HEK293 (cell line): ENCODE measurements at regions not wholly inside any gene's neighbourhood (a gene's known extent, or its start where the extent isn't known, plus 50 kb on each side); places are given as distances from the start of the nearest gene placed in this dataset.

Experiments used
- CTCF ChIA-PET: fragments of 350-600 bp; formaldehyde crosslinking; extraction: SDS; loops from one replicate; lab custom pipeline; 2021; ENCODE audit warnings: antibody characterized with exemption; lab: Yijun Ruan, JAX
- POLR2A ChIA-PET: fragments of 300-600 bp; formaldehyde crosslinking; extraction: SDS; loops from one replicate; lab custom pipeline; 2020; ENCODE audit warnings: antibody characterized with exemption, inconsistent platforms; lab: Yijun Ruan, JAX
- H3K27ac ChIP-seq: fragments of 200-500 bp; sonication (Bioruptor generic); 2 replicates; pipeline ENCODE4 v1.5.1; 2014; ENCODE audit warnings: low read depth, low read length, control low read depth, inconsistent platforms; ENCODE audit errors: extremely low read depth
- H3K36me3 ChIP-seq, 2 experiments: fragments of 200-500 bp in 1 of 2; sonication (Bioruptor generic) in 1 of 2; 1 replicate in 1 of 2; 2 replicates in 1 of 2; pipeline ENCODE4 v1.5.1; 2014 to 2017; ENCODE audit warnings: inconsistent platforms in 2 of 2, low read length in 2 of 2; ENCODE audit not compliant: control insufficient read depth in 2 of 2, insufficient read depth in 1 of 2
- H3K4me1 ChIP-seq: fragments of 200-500 bp; sonication (Bioruptor generic); 2 replicates; pipeline ENCODE4 v1.5.1; 2014; ENCODE audit warnings: mild to moderate bottlenecking, low read length, inconsistent platforms; ENCODE audit not compliant: control insufficient read depth, insufficient read depth
- H3K4me3 ChIP-seq: 2 replicates; pipeline ENCODE4 v1.5.1; 2011; ENCODE audit warnings: low read depth, mild to moderate bottlenecking, control low read depth, low read length, moderate library complexity
- H3K9me3 ChIP-seq: fragments of 200-500 bp; sonication (Bioruptor generic); 2 replicates; pipeline ENCODE4 v1.5.1; 2014; ENCODE audit warnings: low read depth, low read length, inconsistent platforms; ENCODE audit not compliant: control insufficient read depth, insufficient read depth
- KLF1 ChIP-seq: fragments of 450-650 bp; formaldehyde crosslinking; IDR thresholded peaks from 2 replicates; pipeline ENCODE4 v1.5.1; 2016; ENCODE audit warnings: missing biosample characterization, missing genetic modification characterization
- OVOL3 ChIP-seq: fragments of 450-650 bp; formaldehyde crosslinking; IDR thresholded peaks from 2 replicates; pipeline ENCODE4 v1.5.1; 2016; ENCODE audit warnings: missing biosample characterization, missing genetic modification characterization
- PRDM2 ChIP-seq: fragments of 450-650 bp; formaldehyde crosslinking; IDR thresholded peaks from 2 replicates; pipeline ENCODE4 v1.5.1; 2016; ENCODE audit warnings: missing biosample characterization, missing genetic modification characterization, borderline replicate concordance
- PRDM6 ChIP-seq: fragments of 450-650 bp; formaldehyde crosslinking; IDR thresholded peaks from 2 replicates; pipeline ENCODE4 v1.5.1; 2017; ENCODE audit warnings: missing biosample characterization, missing genetic modification characterization
- SP7 ChIP-seq: fragments of 450-650 bp; formaldehyde crosslinking; IDR thresholded peaks from 2 replicates; pipeline ENCODE4 v1.5.1; 2016; ENCODE audit warnings: missing biosample characterization, missing genetic modification characterization
- TRIM28 ChIP-seq: IDR thresholded peaks from 2 replicates; pipeline ENCODE4 v1.6.1; 2011; ENCODE audit warnings: low read length, control low read depth, borderline replicate concordance
- ZBTB26 ChIP-seq: fragments of 450-650 bp; formaldehyde crosslinking; optimal IDR thresholded peaks from 2 replicates; pipeline ENCODE3; 2016; ENCODE audit warnings: missing biosample characterization, mild to moderate bottlenecking, missing genetic modification characterization
- ZBTB8A ChIP-seq: fragments of 450-650 bp; formaldehyde crosslinking; IDR thresholded peaks from 2 replicates; pipeline ENCODE4 v1.5.1; 2016; ENCODE audit warnings: missing biosample characterization, missing genetic modification characterization
- ZIC2 ChIP-seq: fragments of 450-650 bp; formaldehyde crosslinking; IDR thresholded peaks from 2 replicates; pipeline ENCODE4 v1.5.1; 2016; ENCODE audit warnings: missing biosample characterization, missing genetic modification characterization
- ZNF138 ChIP-seq: fragments of 450-650 bp; formaldehyde crosslinking; IDR thresholded peaks from 2 replicates; pipeline ENCODE4 v1.5.1; 2016; ENCODE audit warnings: missing biosample characterization, missing genetic modification characterization, borderline replicate concordance
- ZNF175 ChIP-seq: fragments of 450-650 bp; formaldehyde crosslinking; IDR thresholded peaks from 2 replicates; pipeline ENCODE4 v1.5.1; 2016; ENCODE audit warnings: missing biosample characterization, missing genetic modification characterization
- ZNF18 ChIP-seq: fragments of 450-650 bp; formaldehyde crosslinking; IDR thresholded peaks from 2 replicates; pipeline ENCODE4 v1.5.1; 2016; ENCODE audit warnings: missing biosample characterization, missing genetic modification characterization
- ZNF292 ChIP-seq: fragments of 450-650 bp; formaldehyde crosslinking; IDR thresholded peaks from 2 replicates; pipeline ENCODE4 v1.5.1; 2016; ENCODE audit warnings: low read depth, missing biosample characterization, missing genetic modification characterization, borderline replicate concordance
- ZNF501 ChIP-seq: fragments of 450-650 bp; formaldehyde crosslinking; IDR thresholded peaks from 2 replicates; pipeline ENCODE4 v1.5.1; 2016; ENCODE audit warnings: missing biosample characterization, missing genetic modification characterization
- ZNF529 ChIP-seq: fragments of 450-650 bp; formaldehyde crosslinking; IDR thresholded peaks from 2 replicates; pipeline ENCODE4 v1.5.1; 2017; ENCODE audit warnings: missing genetic modification characterization, missing biosample characterization; ENCODE audit not compliant: insufficient replicate concordance
- ZNF544 ChIP-seq: fragments of 450-650 bp; formaldehyde crosslinking; IDR thresholded peaks from 2 replicates; pipeline ENCODE4 v1.5.0; 2017; ENCODE audit warnings: missing biosample characterization, missing genetic modification characterization
- ZNF623 ChIP-seq: fragments of 450-650 bp; formaldehyde crosslinking; IDR thresholded peaks from 2 replicates; pipeline ENCODE4 v1.5.1; 2016; ENCODE audit warnings: missing biosample characterization, missing genetic modification characterization
- ZNF776 ChIP-seq: fragments of 450-650 bp; formaldehyde crosslinking; IDR thresholded peaks from 2 replicates; pipeline ENCODE4 v1.5.0; 2017; ENCODE audit warnings: missing biosample characterization, missing genetic modification characterization, borderline replicate concordance
- ZNF843 ChIP-seq: fragments of 450-650 bp; formaldehyde crosslinking; IDR thresholded peaks from 2 replicates; pipeline ENCODE4 v1.5.1; 2016; ENCODE audit warnings: missing biosample characterization, missing genetic modification characterization
- TF ChIP-seq, protein P1 (sequence below): fragments of 450-650 bp; formaldehyde crosslinking; IDR thresholded peaks from 2 replicates; pipeline ENCODE4 v1.5.1; 2016; ENCODE audit warnings: missing biosample characterization, missing genetic modification characterization

- TF ChIP-seq ZBTB26 (tag by site-specific recombination), result no peak
Observed at GRCh38 chr1:58880592-58880991, 96.7 kb upstream of the JUN start (continued).

DNA sequence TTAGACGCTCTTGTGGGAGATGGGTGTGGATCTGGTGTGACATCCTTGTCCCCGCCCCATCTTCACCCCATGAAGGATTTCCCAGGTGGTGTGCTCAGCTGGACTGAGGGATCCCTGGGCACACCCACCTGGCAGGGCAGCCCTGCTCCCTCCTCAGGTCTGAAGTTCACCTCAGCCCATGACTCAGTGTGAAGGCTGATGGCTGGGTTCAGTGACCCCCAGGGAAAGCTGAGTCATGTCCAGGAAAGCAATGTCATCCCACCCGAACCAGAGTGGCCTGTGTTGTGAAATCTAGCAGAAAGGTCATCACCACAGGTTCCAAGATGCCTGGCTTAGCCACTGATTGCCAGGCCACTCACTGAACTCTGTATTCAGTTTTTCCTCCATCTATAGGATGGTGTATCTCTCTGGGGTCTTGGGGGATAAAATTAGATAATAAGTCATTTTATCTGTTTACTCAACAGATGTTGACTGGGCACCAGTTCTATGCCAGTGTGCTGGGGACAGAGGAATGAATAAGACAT, 97.7 kb upstream of the JUN start:
- Histone ChIP-seq H3K4me1 (peaks cover 24% of the 10 kb centered on the region), H3K9me3 (no peaks in the 10 kb centered on the region), H3K4me3 (no peak overlapping the region), H3K36me3 (no peaks in the 10 kb centered on the region), H3K27ac (no peak overlapping the region)
- POLR2A ChIA-PET, result interaction anchor here (1.9 kb wide), 1 partner anchor 98 kb away, joined by 8 read pairs; the partner anchor contains the start of gene JUN
- CTCF ChIA-PET, result no interaction called here
- 0 out of 2 replicates have a peak, but pooled peaks have one; percentile 17 for TF ChIP-seq KLF1 (tag by site-specific recombination)
- TF ChIP-seq ZNF18 (tag by site-specific recombination), result no peak
- 0 out of 2 replicates have a peak, but pooled peaks have one; percentile 34 for TF ChIP-seq ZIC2 (tag by site-specific recombination)

GRCh38 chr1:58882322-58882948, 98.6 kb upstream of the JUN start:
- peaks cover 24% of the 10 kb centered on the region for H3K4me1 ChIP-seq
- POLR2A ChIA-PET, result interaction anchor here (1.9 kb wide), 1 partner anchor 99 kb away, joined by 8 read pairs; the partner anchor contains the start of gene JUN
- TF ChIP-seq ZNF776 (tag by site-specific recombination), result no peak
- TF ChIP-seq, protein P1, sequence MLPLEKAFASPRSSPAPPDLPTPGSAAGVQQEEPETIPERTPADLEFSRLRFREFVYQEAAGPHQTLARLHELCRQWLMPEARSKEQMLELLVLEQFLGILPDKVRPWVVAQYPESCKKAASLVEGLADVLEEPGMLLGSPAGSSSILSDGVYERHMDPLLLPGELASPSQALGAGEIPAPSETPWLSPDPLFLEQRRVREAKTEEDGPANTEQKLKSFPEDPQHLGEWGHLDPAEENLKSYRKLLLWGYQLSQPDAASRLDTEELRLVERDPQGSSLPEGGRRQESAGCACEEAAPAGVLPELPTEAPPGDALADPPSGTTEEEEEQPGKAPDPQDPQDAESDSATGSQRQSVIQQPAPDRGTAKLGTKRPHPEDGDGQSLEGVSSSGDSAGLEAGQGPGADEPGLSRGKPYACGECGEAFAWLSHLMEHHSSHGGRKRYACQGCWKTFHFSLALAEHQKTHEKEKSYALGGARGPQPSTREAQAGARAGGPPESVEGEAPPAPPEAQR, result no peak
- no peak for TF ChIP-seq ZNF544 (tag by site-specific recombination)
- no peak for TF ChIP-seq TRIM28
- TF ChIP-seq ZNF292 (tag by site-specific recombination), result no peak
- TF ChIP-seq ZNF623 (tag by site-specific recombination), result no peak
- TF ChIP-seq PRDM2 (tag by site-specific recombination), result no peak
- no peak for TF ChIP-seq ZNF501 (tag by site-specific recombination)
- peak; percentile 36; the same call in 1 of the 2 replicates for TF ChIP-seq ZBTB8A (tag by site-specific recombination)
- no peak for TF ChIP-seq ZNF138 (tag by site-specific recombination)
- no peak for TF ChIP-seq ZNF175 (tag by site-specific recombination)
- no peak for TF ChIP-seq ZNF529 (tag by site-specific recombination)
- TF ChIP-seq OVOL3, result no peak
- peak; percentile 85 for TF ChIP-seq PRDM6
- TF ChIP-seq ZNF843 (tag by site-specific recombination), result 0 out of 2 replicates have a peak, but pooled peaks have one; percentile 18
- TF ChIP-seq SP7, result no peak

More at GRCh38 chr1:58882322-58882948, 98.6 kb upstream of the JUN start:
- Histone ChIP-seq H3K4me3 (no peak overlapping the region), H3K27ac (peak overlapping the region; percentile 50; the same call in 1 of the 2 replicates), H3K9me3 (no peaks in the 10 kb centered on the region), H3K36me3 (no peaks in the 10 kb centered on the region)
- CTCF ChIA-PET, result interaction anchor here (0.7 kb wide), 2 partner anchors 101 to 112 kb away, joined by 3 to 4 read pairs; no protein-coding TSS in a partner anchor
